B cell (primary cell): ENCODE measurements at regions not wholly inside any gene's neighbourhood (a gene's known extent, or its start where the extent isn't known, plus 50 kb on each side); places are given as distances from the start of the nearest gene placed in this dataset.

ENCODE experiments used
- CTCF ChIP-seq: fragments of 200-600 bp; IDR thresholded peaks from one replicate; pipeline ENCODE4 v1.8.0; 2022; ENCODE audit warnings: antibody characterized with exemption, mild to moderate bottlenecking
- EZH2 ChIP-seq: IDR thresholded peaks from 2 replicates; pipeline ENCODE4 v1.6.1; 2012; ENCODE audit warnings: borderline replicate concordance, low read depth, mild to moderate bottlenecking, moderate library complexity, low read length; ENCODE audit not compliant: insufficient read depth, poor library complexity, severe bottlenecking

- TF ChIP-seq CTCF = no peak
- TF ChIP-seq EZH2 = no peak
Observed at GRCh38 chr14:101123618-101124510, 220.3 kb upstream of the RTL1 start.
